ENCODE measurements at regions not wholly inside any gene's neighbourhood (a gene's known extent, or its start where the extent isn't known, plus 50 kb on each side); places are given as distances from the start of the nearest gene placed in this dataset.

DNA sequence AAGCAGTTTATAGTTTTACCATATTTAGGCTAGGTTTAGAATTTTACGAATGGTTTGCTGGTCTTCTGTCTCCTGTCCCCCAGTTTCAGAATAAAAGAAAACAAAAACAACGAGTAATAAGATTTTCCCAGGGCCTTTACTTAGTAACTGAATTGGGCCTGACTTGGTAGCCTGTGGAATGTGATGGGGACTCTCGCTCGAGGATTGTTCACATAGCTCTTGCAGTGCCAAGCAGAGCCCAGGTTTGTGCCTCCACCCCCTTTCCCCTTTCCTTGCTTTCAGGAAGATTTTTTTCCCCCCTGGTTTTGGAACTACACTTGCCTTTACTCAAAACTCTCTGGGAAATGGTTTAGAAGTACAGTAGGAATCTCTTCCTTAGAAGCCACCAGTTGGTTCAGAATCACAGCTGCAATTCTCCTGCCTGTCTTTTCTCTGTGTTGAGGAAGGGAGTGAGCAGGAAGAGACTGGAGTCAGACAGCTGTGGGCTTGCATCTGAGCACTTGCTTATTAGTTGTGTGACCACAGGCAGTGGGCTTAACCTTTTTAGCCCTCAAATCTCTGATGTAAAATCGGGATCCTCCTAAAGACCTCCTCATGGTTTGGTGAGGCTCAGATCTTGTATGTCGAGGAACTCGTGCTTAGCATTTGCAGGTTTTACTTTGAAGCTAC, 501.2 kb downstream of the PCNX1 start (continued):
- TF ChIP-seq EZH2 (IDR thresholded peaks at IDR 0.05; ENCODE audit: borderline replicate concordance, insufficient read depth, low read length, poor library complexity, severe bottlenecking) (no peak), MXI1 (conservative IDR thresholded peaks at IDR 0.05; ENCODE audit: poor library complexity, severe bottlenecking) (no peak), EP300 (conservative IDR thresholded peaks at IDR 0.05; ENCODE audit: poor library complexity, severe bottlenecking) (no peak)

DNA sequence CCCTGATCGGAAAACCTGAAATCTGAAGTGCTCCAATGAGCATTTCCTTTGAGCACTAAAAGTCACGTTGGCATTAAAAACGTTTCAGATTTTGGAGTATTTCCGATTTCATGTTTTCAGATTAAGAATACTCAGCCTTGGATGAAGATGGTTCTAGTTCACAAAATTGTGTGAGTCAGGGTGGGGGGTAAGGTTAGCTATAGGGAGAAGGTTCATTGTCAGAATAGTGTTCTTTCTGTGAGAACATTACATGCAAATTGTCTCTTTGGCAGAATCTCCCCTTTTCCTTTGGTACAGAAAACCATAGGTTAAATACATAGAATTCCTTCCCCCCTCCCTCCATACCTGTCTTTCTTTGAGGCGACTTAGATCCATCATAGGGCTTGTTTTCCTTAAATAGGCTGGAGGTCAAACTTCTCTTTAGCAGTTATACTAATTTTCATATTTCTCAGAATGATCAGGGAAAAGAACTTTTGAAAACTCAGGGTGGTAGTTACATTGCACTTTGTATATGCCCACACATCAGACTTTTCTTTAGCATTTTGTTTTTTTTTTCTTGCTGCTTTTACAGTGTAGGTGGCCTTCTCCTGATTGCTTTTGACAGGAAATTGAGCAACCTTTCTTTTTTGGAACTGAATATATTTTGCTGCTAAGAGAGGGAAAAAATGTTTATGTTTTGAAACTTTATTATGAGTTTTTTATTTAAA, 503.5 kb downstream of the PCNX1 start:
- Histone ChIP-seq H3K4me3 (ENCODE audit: low read length) (no peak overlapping the region), H3K9me2 (ENCODE audit: insufficient read depth, low read length) (no peaks in the 10 kb centered on the region), H3K27ac (ENCODE audit: low read length) (no peak overlapping the region), H3K4me2 (ENCODE audit: low read length) (no peak overlapping the region), H3K27me3 (ENCODE audit: insufficient read depth, low read depth, low read length) (no peaks in the 10 kb centered on the region), H3F3A (ENCODE audit: insufficient read depth, low read length, poor library complexity, severe bottlenecking) (no peaks in the 10 kb centered on the region), H4K20me1 (ENCODE audit: insufficient read depth) (no peaks in the 10 kb centered on the region), H3K9me3 (ENCODE audit: low read length) (no peaks in the 10 kb centered on the region), H3K79me2 (replicated peaks; ENCODE audit: insufficient read depth, low read length) (no peaks in the 10 kb centered on the region), H2AFZ (ENCODE audit: low read depth, low read length) (no peak overlapping the region), H3K36me3 (ENCODE audit: insufficient read depth, low read length) (no peaks in the 10 kb centered on the region), H3K9ac (ENCODE audit: low read length) (no peak overlapping the region)
- no peak for TF ChIP-seq POLR2AphosphoS5 (IDR thresholded peaks at IDR 0.05)
- TF ChIP-seq EP300 (conservative IDR thresholded peaks at IDR 0.05; ENCODE audit: poor library complexity, severe bottlenecking), result no peak
- TF ChIP-seq RAD21 (conservative IDR thresholded peaks at IDR 0.05), result no peak
- no peak for TF ChIP-seq EZH2 (IDR thresholded peaks at IDR 0.05; ENCODE audit: borderline replicate concordance, insufficient read depth, low read length, poor library complexity, severe bottlenecking)
- no peak for TF ChIP-seq SMC3 (conservative IDR thresholded peaks at IDR 0.05; ENCODE audit: poor library complexity)
- TF ChIP-seq TAF1 (IDR thresholded peaks at IDR 0.05; ENCODE audit: low read depth), result no peak
- TF ChIP-seq CTCF (IDR thresholded peaks at IDR 0.05; ENCODE audit: poor library complexity, severe bottlenecking), result no peak
- no peak for TF ChIP-seq MXI1 (conservative IDR thresholded peaks at IDR 0.05; ENCODE audit: poor library complexity, severe bottlenecking)
- TF ChIP-seq, protein P1, sequence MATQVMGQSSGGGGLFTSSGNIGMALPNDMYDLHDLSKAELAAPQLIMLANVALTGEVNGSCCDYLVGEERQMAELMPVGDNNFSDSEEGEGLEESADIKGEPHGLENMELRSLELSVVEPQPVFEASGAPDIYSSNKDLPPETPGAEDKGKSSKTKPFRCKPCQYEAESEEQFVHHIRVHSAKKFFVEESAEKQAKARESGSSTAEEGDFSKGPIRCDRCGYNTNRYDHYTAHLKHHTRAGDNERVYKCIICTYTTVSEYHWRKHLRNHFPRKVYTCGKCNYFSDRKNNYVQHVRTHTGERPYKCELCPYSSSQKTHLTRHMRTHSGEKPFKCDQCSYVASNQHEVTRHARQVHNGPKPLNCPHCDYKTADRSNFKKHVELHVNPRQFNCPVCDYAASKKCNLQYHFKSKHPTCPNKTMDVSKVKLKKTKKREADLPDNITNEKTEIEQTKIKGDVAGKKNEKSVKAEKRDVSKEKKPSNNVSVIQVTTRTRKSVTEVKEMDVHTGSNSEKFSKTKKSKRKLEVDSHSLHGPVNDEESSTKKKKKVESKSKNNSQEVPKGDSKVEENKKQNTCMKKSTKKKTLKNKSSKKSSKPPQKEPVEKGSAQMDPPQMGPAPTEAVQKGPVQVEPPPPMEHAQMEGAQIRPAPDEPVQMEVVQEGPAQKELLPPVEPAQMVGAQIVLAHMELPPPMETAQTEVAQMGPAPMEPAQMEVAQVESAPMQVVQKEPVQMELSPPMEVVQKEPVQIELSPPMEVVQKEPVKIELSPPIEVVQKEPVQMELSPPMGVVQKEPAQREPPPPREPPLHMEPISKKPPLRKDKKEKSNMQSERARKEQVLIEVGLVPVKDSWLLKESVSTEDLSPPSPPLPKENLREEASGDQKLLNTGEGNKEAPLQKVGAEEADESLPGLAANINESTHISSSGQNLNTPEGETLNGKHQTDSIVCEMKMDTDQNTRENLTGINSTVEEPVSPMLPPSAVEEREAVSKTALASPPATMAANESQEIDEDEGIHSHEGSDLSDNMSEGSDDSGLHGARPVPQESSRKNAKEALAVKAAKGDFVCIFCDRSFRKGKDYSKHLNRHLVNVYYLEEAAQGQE (IDR thresholded peaks at IDR 0.05; ENCODE audit: borderline replicate concordance), result no peak

DNA sequence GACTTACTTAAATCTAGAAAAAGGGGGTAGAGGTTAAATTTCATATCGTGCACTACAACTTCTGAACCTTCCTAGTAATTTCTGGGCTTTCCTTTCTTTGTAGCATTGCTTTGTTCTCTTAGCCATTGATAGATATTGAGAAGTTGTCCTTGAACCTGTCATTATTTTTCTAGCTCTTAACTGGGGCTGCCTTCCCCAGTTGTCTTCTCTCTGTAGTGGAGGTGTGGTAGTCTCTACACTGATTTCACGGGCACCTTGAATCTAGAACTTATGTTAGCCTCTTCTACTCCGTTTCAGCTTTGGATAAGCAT, 504.0 kb downstream of the PCNX1 start:
- no peak for TF ChIP-seq MXI1 (conservative IDR thresholded peaks at IDR 0.05; ENCODE audit: poor library complexity, severe bottlenecking)
- no peak for TF ChIP-seq EZH2 (IDR thresholded peaks at IDR 0.05; ENCODE audit: borderline replicate concordance, insufficient read depth, low read length, poor library complexity, severe bottlenecking)
- TF ChIP-seq POLR2AphosphoS5 (IDR thresholded peaks at IDR 0.05), result no peak
- TF ChIP-seq, protein P1 (IDR thresholded peaks at IDR 0.05; ENCODE audit: borderline replicate concordance), result no peak
- no peak for TF ChIP-seq RAD21 (conservative IDR thresholded peaks at IDR 0.05)
- TF ChIP-seq EP300 (conservative IDR thresholded peaks at IDR 0.05; ENCODE audit: poor library complexity, severe bottlenecking), result no peak
- no peak for TF ChIP-seq SMC3 (conservative IDR thresholded peaks at IDR 0.05; ENCODE audit: poor library complexity)
- TF ChIP-seq TAF1 (IDR thresholded peaks at IDR 0.05; ENCODE audit: low read depth), result no peak
- no peak for TF ChIP-seq CTCF (IDR thresholded peaks at IDR 0.05; ENCODE audit: poor library complexity, severe bottlenecking)
- no peaks in the 10 kb centered on the region for H3K36me3 ChIP-seq (ENCODE audit: insufficient read depth, low read length)
- no peaks in the 10 kb centered on the region for H3K79me2 ChIP-seq (replicated peaks; ENCODE audit: insufficient read depth, low read length)
- no peaks in the 10 kb centered on the region for H4K20me1 ChIP-seq (ENCODE audit: insufficient read depth)
- no peaks in the 10 kb centered on the region for H3F3A ChIP-seq (ENCODE audit: insufficient read depth, low read length, poor library complexity, severe bottlenecking)
- H3K27ac ChIP-seq (ENCODE audit: low read length), result no peak overlapping the region
- H3K9me3 ChIP-seq (ENCODE audit: low read length), result no peaks in the 10 kb centered on the region
- H3K9me2 ChIP-seq (ENCODE audit: insufficient read depth, low read length), result no peaks in the 10 kb centered on the region
- no peak overlapping the region for H3K9ac ChIP-seq (ENCODE audit: low read length)
- no peak overlapping the region for H3K4me3 ChIP-seq (ENCODE audit: low read length)
- H2AFZ ChIP-seq (ENCODE audit: low read depth, low read length), result no peak overlapping the region
- H3K27me3 ChIP-seq (ENCODE audit: insufficient read depth, low read depth, low read length), result no peaks in the 10 kb centered on the region
- no peak overlapping the region for H3K4me2 ChIP-seq (ENCODE audit: low read length)
